DMS153 treated with DMSO at 0.1 percent for 48 hours (cell line): ENCODE measurements at regions not wholly inside any gene's neighbourhood (a gene's known extent, or its start where the extent isn't known, plus 50 kb on each side); places are given as distances from the start of the nearest gene placed in this dataset.
"Not testable (repeated sequence)": the region's sequence is repeated elsewhere in the genome, so short reads cannot be mapped to it uniquely, and the experiment has no call there.

Experiments used
- DNase-seq: peaks from one replicate; lab custom pipeline; 2025; ENCODE audit not compliant: unreplicated experiment; lab: John Stamatoyannopoulos, UW

DNA sequence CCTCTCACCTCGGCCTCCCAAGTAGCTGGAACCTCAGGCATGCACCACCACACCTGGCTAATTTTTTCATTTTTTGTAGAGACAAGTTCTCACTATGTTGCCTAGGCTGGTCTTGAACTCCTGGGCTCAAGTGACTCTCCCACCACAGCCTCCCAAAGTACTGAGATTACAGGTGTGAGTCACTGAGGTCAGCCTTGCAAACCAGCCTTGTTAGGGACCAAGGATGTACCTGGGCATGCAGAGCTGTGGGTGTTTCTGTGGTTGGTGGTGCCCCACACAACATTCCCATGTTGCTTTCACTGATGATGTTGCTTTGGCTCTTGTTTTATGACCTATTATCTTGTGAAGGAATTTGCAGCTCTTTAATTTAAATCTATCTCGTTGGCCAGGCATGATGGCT, 54.8 kb downstream of the OTUD1 start:
- DNase-seq: no peak

DNA sequence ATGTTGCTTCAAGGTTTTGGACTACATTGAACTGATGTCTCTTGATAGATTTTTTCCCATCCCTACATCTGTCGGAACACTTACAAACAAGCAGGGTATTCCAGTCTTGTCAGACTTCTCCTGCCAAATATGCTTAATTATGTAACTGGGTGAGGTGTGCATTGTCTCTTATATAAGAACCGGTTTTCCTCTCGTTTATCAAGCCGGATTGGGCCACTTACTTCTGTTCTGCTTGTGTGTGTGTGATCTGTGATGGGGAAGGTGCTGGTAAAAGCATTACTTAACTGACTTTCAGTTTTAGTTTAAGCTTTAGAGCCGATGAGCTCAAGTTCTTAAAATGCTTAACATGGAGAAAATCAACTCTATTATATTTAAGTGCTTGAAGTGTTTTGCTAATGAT, 57.9 kb downstream of the OTUD1 start:
- DNase-seq: no peak

GRCh38 chr10:23499372-23500132, 60.7 kb downstream of the OTUD1 start:
- no peak for DNase-seq

GRCh38 chr10:23505797-23506465, 67.1 kb downstream of the OTUD1 start:
- no peak for DNase-seq

- no peak for DNase-seq
These were observed 73.6 kb downstream of the OTUD1 start for GRCh38 chr10:23512355-23513058.

DNA sequence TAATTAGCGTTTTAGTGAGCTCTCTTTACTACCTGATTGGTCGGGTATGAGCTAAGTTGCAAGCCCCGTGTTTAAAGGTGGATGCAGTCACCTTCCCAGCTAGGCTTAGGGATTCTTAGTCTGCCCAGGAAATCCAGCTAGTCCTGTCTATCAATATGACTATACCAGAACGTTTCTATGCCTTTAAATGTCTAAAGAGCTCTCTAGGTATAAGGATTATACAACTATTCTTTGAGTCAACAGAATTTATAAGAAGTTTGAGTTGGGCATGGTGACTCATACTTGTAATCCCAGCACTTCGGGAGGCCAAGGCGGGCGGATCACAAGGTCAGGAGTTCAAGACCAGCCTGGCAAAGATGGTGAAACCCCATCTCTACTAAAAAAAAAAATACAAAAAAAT, 74.7 kb downstream of the OTUD1 start:
- not testable (repeated sequence) for DNase-seq

DNA sequence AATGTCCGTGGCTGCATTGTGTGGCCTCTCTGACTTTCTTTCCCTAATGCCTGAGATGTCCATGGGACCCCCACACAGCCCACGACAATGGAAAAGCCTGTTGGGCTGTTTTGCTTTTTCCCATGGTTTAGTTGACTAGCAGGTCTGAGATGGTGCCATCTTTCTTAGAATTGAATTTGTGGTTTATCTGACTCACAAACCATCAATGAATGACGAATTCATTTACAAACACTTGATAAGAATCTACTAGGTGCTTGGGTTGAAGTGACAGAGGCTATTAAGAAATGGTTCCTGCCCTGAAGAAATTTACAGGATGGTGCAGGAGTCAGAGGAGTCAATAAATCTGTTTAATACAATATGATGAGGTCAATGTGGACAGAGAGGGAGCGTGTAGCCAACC, 75.4 kb downstream of the OTUD1 start:
- DNase-seq: no peak

GRCh38 chr10:23516530-23516929, 77.7 kb downstream of the OTUD1 start:
- no peak for DNase-seq

GRCh38 chr10:23517155-23517554, 78.3 kb downstream of the OTUD1 start:
- no peak for DNase-seq

- no peak for DNase-seq
These were observed 82.9 kb downstream of the OTUD1 start for GRCh38 chr10:23521735-23522134.

DNA sequence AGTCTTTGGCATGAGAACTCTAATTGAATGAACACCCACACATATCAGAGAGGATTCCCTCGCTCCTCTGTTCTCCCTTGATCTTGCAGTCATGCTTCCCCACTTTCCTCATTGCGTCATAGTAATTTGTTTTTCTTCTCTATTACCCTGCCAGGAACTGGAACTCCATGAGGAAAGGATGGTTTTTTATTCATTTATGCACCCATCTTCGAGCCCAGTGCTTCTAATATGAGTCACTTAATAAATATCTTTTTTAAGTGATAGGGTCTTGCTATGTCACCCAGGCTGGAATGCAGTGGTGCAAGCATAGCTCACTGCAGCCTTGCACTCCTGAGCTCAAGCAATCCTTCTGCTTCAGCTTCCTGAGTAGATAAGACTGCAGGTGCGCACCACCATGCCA, 83.5 kb downstream of the OTUD1 start:
- DNase-seq: no peak

- DNase-seq: no peak
These were observed 84.4 kb downstream of the OTUD1 start for GRCh38 chr10:23523251-23523650.

DNA sequence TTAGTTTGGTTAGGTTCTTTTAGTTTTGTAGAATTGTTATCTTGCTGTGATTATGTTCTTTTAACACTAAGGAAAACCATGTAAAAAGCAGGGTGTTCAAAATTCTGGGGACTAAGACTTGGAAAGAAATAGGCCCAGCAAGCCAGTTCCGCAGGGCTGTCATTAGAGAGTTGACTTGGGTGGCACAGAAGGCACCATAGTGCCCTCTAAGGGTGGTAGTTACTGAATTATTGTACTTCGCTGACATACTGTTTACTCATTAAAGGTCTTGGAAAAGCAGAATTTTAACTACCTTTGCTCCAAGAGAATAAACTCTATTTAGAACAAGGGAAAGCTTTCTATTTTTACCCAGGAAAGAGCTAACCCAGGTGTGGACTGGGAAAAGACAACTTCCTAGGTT, 86.5 kb downstream of the OTUD1 start:
- DNase-seq: no peak

DNA sequence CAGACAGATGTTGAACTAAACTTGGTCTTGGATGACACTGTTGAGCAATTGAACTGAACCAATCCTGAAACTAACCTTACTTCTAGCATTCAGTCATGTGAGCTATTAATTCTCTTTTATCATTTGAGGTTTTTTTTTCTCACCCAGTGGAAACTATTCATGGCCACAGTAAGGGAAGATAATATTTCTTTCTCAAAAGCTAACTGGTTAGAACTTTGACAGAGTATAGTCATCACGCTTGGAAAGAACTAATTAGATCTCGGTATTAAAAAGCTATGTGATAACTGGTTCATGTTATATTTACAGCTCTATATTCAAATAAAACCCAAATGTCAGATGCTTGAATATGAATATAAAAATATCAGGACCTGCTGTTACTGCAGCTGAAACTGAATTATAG, 89.5 kb downstream of the OTUD1 start:
- no peak for DNase-seq

GRCh38 chr10:23529625-23530024, 90.8 kb downstream of the OTUD1 start:
- no peak for DNase-seq

DNA sequence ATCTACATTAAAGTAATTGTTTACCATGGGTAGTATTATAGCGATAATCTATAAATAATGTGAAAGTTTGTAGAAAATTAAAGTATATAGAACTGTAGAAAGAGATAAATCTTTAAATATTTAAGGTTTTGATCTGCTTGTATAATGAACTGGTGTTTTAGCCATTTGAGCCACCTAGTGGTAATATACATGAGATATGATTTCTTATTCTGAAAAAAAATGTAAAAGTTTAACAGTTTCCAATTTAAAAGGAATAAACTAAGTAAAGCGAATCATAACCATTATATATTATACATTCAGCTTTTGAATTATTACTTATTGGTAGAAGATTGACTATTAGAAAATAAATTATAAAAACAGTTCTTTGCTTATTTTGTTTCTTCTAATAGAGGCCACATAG, 91.2 kb downstream of the OTUD1 start:
- no peak for DNase-seq

DNA sequence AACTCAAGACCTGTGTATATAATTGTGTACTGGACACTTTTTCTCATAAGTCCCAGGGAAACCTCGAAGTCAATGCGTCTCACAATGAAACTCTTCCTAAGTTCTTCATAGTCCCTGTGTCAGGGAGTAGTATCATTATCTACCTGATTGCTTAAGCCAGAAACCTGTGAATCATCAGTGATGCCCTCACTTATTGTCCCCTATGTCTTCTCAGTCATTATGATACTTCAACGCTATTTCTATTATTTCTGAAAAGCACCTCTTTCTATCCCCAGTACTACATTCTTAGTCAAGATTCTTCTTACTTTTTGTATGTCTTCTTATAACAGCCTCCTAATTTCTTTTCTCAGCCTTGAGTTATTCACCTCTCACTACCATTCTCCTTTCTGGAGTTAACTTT, 94.3 kb downstream of the OTUD1 start:
- DNase-seq: no peak

DNA sequence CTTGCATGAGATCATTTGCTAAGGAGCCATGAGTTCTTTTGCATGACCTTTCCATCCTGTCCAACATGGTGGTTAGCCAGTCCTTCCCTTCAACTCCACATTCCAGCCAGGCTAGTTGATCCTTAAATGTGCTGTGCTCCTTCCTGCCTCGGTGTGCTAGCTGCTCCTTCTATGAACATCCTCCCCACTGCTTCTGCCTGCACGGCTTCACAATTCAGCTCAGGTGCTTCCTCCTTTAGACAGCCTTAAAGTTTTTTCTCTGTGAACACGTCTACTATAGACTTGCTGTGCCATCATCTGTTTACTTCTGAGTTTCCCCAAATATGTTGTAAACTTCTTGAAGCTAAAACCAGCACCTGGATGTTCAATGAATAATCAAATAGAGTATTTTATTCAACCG, 95.5 kb downstream of the OTUD1 start:
- no peak for DNase-seq

DNA sequence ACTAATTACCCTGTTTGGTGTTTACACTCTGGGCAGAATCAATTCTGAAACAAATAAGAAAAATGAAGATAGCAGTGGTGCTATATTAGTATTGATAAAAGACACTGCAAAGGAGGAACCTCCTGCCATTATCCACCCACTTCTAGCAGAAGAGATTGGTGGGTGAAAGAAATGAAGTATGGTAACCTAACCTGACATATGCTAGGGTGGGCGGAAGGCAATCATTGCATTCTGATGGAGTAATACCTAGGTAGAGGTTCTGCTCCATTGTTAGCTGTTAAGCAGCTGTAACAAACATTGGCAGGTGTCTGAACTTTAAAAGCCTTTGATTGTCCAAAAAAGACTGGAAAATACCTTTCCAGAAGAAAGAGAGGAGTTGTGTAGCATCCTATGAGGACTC, 95.9 kb downstream of the OTUD1 start:
- no peak for DNase-seq

- no peak for DNase-seq
These were observed 96.5 kb downstream of the OTUD1 start for GRCh38 chr10:23535381-23535780.

DNA sequence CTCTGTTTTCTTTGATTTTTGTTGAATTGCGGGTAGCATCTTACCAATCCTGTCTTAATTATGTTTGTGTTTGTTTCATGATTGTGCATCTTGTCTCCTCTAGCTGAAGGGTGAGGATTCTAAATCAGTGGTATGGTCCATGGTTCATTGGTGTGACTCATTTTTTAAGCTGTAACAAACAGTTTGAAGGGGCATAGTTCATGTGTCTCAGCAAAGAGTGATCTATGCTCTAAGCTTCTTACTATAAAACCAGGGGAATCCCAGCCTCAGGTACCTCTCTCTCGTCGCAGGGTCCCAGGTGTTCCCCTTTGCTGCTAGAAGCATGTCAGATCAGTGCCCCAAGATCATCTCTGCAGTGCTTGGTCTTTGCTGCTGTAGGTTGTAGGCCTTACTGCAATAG, 100.1 kb downstream of the OTUD1 start:
- DNase-seq: no peak

- DNase-seq: no peak
These were observed 101.6 kb downstream of the OTUD1 start for GRCh38 chr10:23540401-23541030.
